ENCODE measurements at regions not wholly inside any gene's neighbourhood (a gene's known extent, or its start where the extent isn't known, plus 50 kb on each side); places are given as distances from the start of the nearest gene placed in this dataset.
"Not testable (repeated sequence)": the region's sequence is repeated elsewhere in the genome, so short reads cannot be mapped to it uniquely, and the experiment has no call there.

DNA sequence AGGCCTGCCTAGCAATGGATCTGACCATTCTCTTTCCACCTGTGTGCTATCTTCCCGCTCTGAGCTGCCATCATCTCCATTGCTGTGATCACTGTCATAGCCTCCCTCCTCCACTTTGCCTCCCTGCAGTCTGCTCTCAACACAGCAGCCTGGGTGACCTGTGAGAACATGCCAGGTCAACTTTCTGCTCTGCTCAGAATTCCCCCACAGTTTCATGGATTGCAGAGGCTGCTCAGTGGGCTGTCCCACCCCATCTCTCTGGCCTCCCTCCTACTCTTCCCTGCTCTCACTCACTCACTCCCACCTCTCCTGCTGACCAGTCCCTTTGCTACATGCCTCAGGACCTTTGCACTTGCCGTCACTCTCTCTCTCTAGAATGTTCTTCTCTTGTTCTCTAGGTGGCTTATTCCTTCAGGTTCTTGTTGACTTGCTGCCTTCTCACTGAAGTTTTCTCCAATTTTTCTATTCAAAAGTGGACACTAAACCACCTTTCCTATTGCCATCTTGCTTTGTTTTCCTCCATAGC, 159.9 kb downstream of the CD83 start:
- DNase-seq, result no peak

DNA sequence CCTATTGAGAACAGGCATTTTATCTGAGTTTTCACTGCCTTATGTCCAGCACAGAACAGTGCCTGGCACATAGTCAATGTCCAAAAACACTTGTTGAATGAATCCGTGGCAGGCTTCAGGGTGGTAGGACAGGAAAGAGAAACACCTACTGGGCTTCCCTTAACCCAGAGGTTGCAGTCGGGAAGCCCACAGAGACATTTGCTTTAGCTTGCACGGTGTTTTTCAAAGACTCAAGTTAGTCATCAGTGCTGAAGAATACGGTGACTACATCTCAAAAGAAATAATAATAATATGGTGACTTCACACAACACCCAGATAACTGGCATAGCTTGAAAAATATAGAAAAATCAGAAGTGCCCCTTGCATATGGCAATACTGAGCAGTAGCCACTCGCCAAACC, 160.4 kb downstream of the CD83 start:
- DNase-seq, result no peak

DNA sequence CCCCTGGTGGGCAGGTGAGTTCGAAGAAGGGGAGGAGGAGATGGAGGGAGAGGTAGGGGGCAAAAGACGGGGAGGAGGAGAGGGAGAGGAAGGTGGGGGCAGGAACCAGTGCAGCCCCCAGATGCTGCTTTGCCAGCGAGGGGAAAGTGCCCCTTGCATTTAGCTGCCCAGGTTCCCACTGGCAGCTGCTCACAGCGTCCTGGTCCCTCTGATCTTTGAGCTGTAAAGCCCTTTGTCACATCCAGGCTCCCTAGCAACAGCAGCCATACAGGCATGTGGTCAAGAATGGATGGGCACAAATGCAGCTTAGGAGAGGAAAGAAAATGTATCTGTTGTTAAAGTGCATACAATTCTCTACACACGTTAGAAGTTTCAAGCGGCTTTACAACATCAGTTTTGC, 160.9 kb downstream of the CD83 start:
- no peak for DNase-seq

DNA sequence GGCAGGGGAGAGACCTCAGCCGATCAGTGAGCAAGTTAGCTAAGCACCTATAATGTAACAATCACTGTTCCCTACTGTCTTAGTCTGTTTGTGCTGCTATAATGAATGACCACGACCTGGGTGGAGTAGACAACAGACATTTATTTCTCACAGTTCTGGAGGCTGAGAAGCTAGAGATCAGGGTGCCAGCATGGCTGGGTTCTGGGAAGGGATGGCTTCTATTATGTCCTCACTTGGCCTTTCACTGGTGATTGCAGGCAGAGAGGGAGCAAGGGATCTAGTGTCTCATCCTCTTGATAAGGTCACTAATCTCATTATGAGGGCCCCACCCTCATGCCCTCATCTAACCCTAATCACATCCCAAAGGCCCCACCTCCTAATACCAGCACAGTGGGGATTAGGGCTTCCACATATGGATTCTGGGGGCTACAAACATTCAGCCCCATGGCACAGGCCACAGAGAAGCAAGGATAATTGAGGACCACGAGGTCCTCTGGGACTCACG, 162.5 kb downstream of the CD83 start:
- no peak for DNase-seq

DNA sequence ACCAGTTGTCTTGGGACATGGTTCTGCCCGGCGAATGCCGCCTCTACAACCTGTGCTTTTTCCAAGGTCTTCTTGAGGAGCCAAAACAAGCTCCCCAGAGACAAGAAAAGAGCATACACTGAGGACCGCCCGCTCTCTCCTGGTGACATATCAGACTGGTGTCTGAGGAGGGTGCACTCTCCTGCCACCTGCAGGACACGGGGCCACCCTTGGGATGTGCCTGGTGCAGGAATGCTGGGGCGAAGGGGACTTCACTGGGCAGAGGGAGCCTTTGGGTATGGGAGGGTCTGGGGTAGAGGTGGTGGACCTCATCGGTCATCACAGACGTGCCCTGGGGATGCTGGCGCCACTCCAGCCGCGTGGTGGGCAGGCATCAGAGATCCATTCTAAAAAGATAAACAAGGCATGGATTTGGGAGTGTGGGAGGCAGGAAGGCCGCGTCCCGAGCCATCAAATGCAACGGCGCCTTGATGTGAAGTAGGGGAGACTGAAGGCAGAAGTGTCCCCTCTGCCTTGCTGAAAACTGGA, 163.3 kb downstream of the CD83 start:
- peak in 1 of 2 experiments; percentile 24 for DNase-seq

DNA sequence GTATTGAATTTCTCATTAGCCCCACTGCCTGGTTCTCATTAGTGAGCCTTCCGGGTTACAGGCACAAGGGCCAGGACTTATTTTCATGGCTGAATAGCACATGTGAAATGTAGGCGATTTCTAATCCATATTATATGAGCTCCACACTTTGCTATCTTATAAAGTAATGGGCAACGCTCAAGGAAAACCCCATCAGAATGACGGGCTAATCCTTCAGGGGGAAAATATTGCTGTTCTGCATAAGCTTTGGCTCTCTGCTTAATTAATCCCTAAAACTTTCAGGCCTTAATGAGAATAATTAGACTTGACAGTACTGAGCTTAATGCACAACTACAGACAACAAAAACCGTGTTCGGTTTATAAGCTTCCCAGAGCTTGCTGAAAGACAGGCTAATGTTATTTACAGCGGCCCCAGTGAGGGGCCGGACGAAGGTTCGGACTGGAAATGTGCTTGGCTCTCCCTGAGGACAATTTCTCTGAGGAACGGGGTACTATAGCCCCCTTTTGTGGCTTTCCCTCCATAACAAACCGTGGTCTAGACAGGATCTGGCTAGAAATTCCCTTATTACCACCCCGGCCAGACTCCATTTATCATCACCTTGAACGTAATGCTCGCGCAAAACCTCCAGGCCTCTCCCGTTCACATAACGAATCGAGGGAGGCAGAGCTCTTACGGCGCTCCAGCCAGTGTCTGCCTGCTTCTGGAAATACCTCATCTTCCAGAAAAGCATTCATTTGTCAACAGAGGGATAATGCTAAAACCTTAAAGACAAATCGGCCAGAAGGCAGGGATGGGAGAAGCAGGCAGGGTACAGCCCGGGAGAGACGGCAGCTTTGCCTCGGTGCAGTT, 164.5 kb downstream of the CD83 start:
- no peak for DNase-seq

DNA sequence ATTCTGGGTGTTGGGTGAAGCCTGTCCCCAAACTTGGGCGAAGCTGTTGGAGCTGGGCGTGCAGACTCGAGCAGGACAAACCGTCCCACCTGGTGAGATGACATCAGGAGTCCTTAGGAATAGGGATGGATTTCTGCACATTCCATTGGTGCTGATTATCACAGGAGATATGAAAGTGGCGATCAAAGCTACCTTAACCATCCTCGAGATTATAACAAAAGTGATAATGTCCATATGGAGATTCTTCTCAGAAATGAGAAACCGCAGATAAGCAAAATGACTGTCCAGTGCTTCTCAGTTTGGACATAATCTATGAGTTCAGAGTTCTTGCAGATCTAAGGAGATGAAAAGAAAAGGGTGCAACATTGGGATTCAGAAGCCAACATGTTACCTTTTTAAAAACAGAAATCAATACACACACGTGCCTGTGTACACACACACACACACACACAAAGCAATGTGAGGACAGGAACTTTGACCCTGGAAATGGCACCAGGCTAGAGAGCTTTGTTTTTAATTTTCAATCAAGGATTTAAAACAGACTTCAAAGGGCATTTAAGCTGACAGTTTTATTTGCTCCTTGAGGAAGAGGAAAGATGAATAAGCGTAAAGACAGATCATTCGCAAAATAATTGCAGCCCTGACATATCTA, 165.4 kb downstream of the CD83 start:
- DNase-seq, result no peak

DNA sequence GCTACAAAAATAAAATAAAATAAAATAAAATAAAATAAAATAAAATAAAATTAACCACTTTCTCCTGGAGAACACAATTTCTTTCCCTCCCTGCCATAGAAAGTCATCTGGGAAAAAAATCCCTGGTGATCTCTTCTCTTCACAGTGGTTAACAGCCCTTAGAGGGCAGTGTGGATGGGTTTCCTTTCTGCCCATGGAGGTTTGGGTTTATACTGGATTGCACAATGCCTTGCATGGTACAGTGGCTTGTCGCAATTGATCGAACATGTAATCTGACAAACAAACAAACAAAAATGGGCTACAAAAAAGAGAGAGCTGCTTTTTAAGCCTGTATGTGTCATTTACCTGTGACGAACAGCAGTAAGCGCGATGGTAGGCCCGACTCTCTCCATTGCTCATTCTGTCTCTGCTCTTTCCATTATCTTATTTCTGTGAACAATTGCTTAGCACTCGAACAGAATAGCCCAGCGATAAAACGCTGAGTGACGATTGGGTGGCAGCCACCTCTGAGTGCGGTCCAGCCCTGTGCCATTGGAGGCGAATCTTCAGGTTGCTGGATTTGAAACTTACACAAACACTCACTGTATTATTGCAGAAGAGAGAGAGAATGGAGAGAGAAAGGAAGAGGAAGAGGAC, 166.1 kb downstream of the CD83 start:
- DNase-seq, result no peak

DNA sequence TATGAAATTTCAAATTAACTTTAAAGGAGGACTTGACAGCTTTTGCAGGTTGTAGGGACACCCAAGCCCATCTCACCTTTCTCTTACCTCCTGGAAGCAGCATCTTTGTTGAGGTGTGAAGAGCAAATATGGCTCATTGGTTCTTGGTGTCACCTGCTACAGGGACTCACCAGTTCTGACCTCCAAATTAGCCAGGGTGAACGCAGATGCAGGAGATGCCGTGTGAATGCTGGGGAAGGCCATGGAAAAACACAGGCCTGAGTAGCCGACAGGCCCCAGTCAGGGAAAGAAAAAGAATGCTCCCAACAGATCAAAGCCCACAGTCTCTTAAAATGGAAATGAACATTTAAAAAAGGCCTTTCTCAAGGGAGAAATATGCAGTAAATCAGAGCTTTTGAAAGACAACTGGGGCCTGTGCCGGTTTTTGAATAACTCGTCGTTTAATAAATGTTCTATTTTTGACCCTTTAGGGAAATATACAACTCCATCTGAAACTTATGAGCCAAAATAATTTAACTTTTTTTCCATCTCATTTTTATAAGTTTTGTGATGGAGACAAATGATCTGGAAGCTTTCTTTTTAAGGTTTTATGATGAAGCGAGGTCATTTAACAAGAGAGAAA, 167.5 kb downstream of the CD83 start:
- DNase-seq, result no peak

DNA sequence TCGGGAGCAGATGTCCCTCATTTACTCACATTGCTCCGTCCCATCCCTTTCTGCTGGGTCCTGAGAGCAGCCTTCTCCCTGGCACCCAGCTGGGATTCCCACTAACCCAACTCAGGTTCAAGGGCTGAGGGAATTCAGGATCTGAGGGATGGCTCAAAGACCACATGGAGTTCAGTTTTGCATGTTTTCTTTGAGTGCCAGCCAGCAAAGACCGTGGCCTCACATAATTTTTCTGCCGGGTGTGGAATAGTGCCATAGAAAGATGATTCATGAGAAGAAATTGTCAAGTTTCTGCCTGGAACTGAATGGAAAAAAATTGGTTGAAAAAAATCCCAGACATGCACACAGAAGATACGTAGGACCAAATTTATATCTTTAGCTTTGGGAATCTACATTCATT, 168.6 kb downstream of the CD83 start:
- no peak for DNase-seq

DNA sequence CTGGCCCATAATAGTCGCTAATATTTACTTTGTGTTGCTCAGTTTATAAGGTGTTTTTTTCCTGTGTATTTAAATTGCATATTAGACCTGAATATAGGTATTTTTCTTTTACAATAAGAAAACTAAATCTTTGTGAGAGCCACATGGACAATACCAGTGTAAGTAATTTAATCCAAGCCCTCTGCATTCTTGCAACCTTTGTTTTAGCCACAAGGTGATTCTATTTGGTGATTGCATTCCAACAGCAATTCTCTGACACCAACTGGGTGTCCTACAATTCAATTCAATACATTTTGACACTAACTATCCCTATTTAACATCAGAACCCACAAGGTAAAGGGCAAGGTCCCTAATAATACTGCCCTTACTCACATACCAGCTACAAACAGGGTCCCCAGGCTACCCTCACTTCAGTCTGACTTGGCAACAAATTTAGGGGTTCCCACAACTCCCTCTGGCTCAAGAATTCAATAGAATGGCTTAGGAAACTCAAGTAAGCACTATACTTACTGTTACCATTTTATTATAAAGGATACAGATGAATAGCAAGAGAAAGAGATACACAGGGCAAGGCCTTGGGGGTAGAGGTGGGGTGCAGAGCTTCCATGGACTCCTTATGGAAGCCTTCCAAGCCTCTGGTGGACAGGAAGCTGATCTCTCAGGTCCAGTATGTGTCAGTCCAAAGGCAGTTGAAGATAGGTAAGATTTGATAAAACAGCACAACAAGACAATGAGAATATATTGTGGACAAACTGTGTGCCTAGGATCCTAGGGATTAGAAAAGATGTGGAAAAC, 169.3 kb downstream of the CD83 start:
- no peak for DNase-seq

DNA sequence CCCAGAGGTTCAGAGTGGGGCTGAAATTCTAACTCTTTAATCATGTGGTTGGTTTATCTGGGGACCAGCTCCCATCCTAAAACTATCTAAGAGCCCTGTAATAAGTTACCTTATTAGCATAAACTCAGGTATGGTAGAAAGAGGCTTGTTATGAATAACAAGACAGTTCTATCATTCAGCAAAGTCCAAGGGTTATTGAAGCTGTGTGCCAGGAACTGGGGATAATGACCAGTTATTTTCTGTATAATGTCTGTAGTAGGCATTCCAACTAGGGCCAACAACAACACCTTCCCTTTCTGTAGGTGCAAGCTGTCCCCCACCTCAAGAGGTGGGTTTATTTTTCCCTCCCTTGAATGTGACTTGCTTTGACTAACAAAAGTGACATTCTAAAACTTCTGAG, 170.1 kb downstream of the CD83 start:
- DNase-seq, result no peak

DNA sequence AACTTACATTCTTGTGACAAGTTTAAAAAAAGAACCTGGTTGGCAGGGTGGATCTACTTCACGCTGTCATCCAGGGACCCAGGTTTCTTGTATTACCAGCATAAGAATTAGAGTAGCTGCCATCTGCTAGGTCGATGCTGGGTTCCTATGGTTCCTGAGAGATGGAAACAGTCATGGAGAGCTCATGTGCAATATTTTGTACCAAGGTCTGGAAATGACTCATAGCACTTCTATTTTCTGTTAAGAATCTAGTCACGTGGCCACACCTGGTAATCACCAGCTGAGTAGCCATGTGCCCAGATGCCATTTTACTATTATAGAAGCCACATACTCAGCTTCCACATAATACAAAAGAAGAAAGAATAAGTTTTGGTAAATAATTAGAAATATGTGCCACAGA, 171.3 kb downstream of the CD83 start:
- DNase-seq, result no peak

DNA sequence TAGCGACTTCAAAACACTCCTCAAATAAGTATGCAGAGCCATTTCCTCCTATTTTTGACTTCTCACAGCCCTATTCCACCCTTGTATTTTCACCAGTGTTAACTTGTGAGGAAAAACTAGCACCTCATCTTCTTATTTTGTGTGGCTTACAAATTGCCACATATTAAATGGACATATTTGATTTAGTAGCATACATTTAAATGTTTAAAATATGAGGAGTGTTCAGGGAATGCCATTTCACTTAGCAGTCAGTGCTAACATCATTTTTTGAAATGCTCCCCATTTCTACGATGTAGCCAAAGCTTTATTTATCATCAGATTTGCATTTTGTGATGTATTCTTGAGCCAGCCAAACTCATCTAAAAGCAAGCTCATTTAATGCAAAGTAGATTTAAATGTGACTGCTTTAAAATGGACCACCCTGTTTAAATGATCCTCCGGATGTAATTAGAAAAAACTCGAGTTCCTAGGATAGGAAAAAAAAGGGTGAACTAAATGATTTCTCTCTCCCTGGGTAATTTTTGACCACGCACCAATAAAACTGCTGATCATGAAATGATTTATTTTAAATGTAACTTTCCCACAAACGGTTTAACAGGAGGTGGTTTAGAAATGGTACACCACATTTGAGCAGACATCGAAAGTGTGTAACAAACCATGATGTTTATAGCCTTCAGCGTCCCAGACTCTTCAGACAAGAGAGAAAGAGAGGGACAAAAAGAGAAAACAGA, 172.6 kb downstream of the CD83 start:
- DNase-seq, result no peak

DNA sequence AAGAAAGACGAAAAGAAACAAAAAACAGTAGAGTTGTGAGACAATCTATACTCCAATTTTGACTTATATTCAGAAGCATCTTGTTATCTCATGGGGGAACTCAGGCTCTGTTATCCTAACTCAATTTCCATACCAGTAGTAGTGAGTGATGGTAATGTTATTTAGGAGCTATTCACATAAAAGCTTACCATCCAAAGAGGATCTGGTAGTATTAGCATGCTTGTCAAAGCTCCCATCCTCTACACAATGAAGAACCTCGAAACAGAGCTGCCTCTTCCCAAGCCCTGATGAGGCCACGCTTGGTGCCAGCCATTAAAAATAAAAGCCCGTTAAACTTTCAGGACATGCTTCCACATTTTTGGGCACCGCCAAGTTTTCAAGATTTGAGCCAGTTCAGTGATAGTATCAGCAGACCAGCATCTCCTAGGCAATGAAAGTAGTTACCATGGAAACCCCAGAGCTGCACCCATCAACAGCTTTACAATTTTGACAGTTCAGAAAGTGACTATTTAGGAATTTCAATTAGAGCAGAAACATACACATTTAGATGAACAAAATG, 173.3 kb downstream of the CD83 start:
- DNase-seq, result no peak

DNA sequence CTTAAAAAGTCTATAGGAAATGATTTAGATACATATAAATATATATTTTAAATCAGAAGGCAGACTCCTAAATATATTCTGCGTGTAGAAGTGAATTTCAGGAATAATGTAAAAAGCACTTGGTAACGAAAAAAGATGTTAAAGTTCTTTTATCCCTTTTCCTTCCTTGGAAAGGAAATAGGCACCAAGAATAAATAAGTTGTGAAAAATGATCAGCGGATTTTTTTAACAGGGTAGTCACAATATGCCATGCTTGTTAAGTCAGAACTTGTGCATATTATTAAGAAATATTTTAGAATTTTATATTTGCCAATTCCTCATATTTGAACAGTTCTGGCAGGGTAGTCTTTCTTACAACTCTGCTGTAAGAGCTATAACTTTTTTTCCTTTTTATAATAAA, 173.8 kb downstream of the CD83 start:
- no peak for DNase-seq

DNA sequence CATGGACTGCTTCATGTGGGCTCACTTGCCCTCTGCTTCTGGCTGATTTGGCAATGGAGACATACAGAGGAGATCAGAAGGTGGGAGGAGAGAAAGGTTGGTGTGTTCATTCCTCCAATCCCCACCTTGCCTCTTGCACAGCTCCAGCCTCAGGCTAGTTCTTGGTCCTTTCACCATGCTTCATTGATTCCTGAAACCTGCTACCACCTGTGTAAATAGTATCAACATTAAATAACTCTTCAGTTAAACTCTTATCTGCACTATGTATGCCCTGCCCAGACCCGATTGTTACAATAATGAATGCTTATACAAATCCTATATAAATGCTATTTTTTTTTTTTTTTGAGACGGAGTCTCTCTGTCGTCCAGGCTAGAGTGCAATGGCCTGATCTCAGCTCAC, 174.5 kb downstream of the CD83 start:
- no peak for DNase-seq

DNA sequence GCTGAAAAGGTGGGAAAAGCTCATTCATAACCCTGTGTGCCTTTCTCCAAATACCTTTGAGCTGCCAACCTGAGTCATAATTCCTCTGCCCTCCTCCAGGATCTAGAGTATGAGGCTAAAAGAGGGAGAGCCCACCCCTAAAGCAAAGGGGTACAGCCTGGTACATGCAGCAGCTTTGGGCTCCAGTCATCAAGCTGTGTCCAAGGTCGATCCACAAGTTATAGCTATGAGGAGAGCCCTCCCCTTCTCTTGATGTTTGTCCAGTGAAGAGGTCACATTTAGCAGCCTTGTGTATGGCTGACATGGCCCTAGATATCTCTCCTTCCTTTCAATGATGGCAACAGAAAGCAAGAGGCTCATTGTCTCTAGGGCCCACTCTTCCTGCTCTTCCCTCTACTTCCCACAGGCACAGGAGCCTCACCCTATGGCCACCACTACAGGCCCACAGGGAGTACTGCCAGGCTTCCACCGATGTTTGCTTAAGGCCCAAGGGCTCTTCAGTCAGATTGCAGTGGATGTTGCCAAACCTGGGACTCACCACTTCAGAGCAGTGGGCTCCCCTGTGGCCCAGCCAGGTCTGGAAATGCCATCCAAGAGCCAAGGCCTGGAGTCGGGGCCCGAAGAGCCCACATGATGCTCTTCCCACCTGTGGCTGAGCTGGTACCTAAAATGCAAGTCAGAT, 176.8 kb downstream of the CD83 start:
- DNase-seq, result no peak

DNA sequence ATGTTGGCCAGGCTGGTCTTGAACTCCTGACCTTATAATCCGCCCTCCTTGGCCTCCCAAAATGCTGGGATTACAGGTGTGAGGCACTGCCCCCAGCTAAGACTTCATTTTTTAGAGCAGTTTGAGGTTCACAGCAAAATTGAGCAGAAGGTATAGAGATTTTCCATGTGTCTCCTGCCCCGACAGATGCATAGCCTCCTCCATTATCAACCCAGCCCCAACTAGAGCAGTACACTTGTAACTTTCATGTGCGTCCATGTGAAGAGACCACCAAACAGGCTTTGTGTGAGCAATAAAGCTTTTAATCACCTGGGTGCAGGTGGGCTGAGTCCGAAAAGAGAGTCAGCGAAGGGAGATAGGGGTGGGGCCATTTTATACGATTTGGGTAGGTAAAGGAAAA, 179.1 kb downstream of the CD83 start:
- DNase-seq, result not testable (repeated sequence)

DNA sequence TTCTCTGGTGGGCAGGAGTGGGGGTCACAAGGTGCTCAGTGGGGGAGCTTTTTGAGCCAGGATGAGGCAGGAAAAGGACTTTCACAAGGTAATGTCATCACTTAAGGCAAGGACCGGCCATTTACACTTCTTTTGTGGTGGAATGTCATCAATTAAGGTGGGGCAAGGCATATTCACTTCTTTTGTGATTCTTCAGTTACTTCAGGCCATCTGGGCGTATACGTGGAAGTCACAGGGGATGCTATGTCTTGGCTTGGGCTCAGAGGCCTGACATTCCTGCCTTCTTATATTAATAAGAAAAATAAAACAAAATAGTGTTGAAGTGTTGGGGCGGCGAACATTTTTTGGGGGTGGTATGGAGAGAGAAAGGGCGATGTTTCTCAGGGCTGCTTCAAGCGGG, 179.5 kb downstream of the CD83 start:
- DNase-seq, result not testable (repeated sequence)

Measured in Kasumi-1 (cell line).